Uterus (tissue), 3 donors: ENCODE measurements at regions not wholly inside any gene's neighbourhood (a gene's known extent, or its start where the extent isn't known, plus 50 kb on each side); places are given as distances from the start of the nearest gene placed in this dataset.

Experiments
- DNase-seq, 2 donors: peaks; one replicate each; pipeline ENCODE4 v3.0.0-alpha.2; 2019 to 2020
- H3K27ac ChIP-seq, 2 donors: fragments of 200-600 bp; sonication (generic); 1 replicate in 1 of 2; 2 replicates in 1 of 2; pipeline ENCODE4 v1.5.1; 2016 to 2018
- H3K27me3 ChIP-seq, 2 donors: fragments of 200-600 bp; sonication (generic); one replicate each; pipeline ENCODE4 v1.5.1; 2018 to 2019; ENCODE audit warnings: control low read depth in 1 of 2
- H3K36me3 ChIP-seq, 2 donors: fragments of 200-600 bp; sonication (generic); one replicate each; pipeline ENCODE4 v1.5.1; 2019; ENCODE audit warnings: control low read depth in 1 of 2
- H3K4me1 ChIP-seq, 2 donors: fragments of 200-600 bp; sonication (generic); one replicate each; pipeline ENCODE4 v1.5.1; 2018 to 2019; ENCODE audit warnings: control low read depth in 1 of 2
- H3K4me3 ChIP-seq, 2 donors: fragments of 200-600 bp; sonication (generic); 1 replicate in 1 of 2; 2 replicates in 1 of 2; pipeline ENCODE4 v1.5.1; 2018 to 2019; ENCODE audit warnings: mild to moderate bottlenecking in 1 of 2
- H3K9me3 ChIP-seq, 2 donors: fragments of 200-600 bp; sonication (generic); one replicate each; pipeline ENCODE4 v1.5.1; 2019; ENCODE audit warnings: control low read depth in 1 of 2
- POLR2A ChIP-seq, 2 donors: fragments of 450-650 bp; IDR thresholded peaks; one replicate each; pipeline ENCODE4 v1.6.1; 2016; ENCODE audit warnings: antibody characterized with exemption in 2 of 2, mild to moderate bottlenecking in 1 of 2, moderate library complexity in 1 of 2
- intact Hi-C: fragments of 100-400 bp; cut with DNase I; formaldehyde crosslinking; loops from one replicate; pipeline ENCODE4 v1.15.1; 2023; ENCODE audit warnings: low total_unique reads
- TF ChIP-seq, protein P1 (sequence below), 4 experiments: fragments of 200-600 bp in 2 of 4; fragments of 450-650 bp in 2 of 4; sonication (generic) in 2 of 4; IDR thresholded peaks; one replicate each; pipeline ENCODE4 v1.5.1; 2016 to 2019; ENCODE audit warnings: antibody characterized with exemption in 4 of 4, mild to moderate bottlenecking in 2 of 4, moderate library complexity in 1 of 4
- donor health status: DM: yes; HTN: yes; CAD: no.

DNA sequence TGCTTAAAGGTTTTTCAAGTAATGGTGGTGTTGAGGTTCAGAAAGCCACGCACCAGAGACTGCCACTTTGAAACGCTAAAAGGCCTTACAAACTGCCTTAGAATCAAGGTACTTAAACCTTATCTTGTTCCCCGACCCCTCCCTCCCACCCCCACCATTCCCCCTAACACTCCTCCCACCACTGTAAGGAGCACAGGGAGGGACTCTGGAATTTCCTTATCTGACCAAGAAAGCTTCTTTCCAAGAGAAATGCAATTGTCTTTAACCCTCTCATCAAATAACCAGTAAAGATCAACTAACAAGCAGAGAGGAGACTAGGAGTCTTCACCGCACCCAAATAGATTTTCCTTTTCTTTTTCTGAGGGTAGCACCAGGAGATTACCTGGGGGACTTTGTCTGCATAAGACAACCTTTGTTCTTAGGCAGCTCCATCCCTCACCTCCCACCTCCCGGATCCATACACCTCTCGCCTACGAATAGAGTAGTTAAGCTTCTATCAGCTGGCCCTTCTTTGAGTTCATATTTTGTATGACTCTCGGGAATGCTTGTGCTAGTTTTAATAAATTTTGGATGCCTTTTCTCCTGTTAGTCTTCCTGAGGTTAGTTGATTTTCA, 137.7 kb upstream of the ADGRL2 start:
- Histone ChIP-seq H3K36me3 (no peaks in the 10 kb centered on the region), H3K27me3 (no peaks in the 10 kb centered on the region), H3K4me1 (no peaks in the 10 kb centered on the region), H3K4me3 (no peak overlapping the region), H3K27ac (no peak overlapping the region), H3K9me3 (no peaks in the 10 kb centered on the region)
- TF ChIP-seq, protein P1, sequence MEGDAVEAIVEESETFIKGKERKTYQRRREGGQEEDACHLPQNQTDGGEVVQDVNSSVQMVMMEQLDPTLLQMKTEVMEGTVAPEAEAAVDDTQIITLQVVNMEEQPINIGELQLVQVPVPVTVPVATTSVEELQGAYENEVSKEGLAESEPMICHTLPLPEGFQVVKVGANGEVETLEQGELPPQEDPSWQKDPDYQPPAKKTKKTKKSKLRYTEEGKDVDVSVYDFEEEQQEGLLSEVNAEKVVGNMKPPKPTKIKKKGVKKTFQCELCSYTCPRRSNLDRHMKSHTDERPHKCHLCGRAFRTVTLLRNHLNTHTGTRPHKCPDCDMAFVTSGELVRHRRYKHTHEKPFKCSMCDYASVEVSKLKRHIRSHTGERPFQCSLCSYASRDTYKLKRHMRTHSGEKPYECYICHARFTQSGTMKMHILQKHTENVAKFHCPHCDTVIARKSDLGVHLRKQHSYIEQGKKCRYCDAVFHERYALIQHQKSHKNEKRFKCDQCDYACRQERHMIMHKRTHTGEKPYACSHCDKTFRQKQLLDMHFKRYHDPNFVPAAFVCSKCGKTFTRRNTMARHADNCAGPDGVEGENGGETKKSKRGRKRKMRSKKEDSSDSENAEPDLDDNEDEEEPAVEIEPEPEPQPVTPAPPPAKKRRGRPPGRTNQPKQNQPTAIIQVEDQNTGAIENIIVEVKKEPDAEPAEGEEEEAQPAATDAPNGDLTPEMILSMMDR (IDR thresholded peaks at IDR 0.05), result no peak
- no peak for TF ChIP-seq POLR2A (IDR thresholded peaks at IDR 0.05)
- intact Hi-C loops, result no loop called here
- DNase-seq, result no peak

DNA sequence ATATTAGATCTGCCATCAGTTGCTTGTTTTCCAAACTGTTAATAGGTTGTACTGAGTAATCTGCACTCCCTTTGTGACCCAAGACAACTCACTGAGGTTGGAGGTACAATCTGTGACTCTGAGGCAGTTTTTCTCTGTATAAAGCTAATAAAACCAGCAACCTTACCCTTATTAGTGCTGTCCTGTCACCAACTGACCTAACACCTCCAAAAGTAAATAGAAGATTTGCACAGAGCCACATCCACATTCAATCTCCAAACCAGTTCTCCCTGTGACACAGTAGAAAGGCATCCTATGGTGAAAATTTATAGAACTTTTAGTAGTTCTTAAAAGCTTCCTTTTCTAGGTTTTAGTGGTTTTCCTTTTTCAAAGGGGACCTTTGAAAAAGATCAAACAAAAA, 140.4 kb upstream of the ADGRL2 start:
- Histone ChIP-seq H3K27ac (no peak overlapping the region), H3K4me1 (no peaks in the 10 kb centered on the region), H3K4me3 (no peak overlapping the region)

DNA sequence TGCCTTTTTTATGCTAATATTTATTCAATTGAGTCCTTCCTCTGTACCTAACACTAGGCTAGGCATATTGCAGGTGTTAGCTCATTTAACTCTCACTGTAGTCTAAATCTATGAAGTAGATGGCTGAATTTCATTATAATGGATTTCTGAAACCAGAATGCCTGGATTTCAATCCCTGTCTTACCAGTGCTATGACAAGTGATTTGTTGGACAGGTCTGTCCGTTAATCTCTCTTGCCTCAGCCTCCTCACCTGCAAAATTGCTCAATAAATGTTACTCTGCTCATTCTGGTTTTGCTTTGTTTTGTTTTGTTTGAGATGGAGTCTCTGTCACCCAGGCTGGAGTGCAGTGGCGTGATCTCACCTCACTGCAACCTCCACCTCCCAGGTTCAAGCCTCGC, 146.1 kb upstream of the ADGRL2 start:
- TF ChIP-seq, protein P1 (IDR thresholded peaks at IDR 0.05), result no peak
- TF ChIP-seq POLR2A (IDR thresholded peaks at IDR 0.05), result no peak
- H3K27ac ChIP-seq, result no peak overlapping the region
- H3K9me3 ChIP-seq, result no peaks in the 10 kb centered on the region
- no peaks in the 10 kb centered on the region for H3K36me3 ChIP-seq
- intact Hi-C loops, result no loop called here
- no peak for DNase-seq
- H3K4me3 ChIP-seq, result no peak overlapping the region
- no peaks in the 10 kb centered on the region for H3K27me3 ChIP-seq
- H3K4me1 ChIP-seq, result no peaks in the 10 kb centered on the region

More for the DNA sequence above, 140.4 kb upstream of the ADGRL2 start:
- H3K27me3 ChIP-seq, result no peaks in the 10 kb centered on the region
- DNase-seq, result no peak
- TF ChIP-seq, protein P1 (IDR thresholded peaks at IDR 0.05), result no peak
- TF ChIP-seq POLR2A (IDR thresholded peaks at IDR 0.05), result no peak
- intact Hi-C loops, result no loop called here
- no peaks in the 10 kb centered on the region for H3K9me3 ChIP-seq
- H3K36me3 ChIP-seq, result no peaks in the 10 kb centered on the region

DNA sequence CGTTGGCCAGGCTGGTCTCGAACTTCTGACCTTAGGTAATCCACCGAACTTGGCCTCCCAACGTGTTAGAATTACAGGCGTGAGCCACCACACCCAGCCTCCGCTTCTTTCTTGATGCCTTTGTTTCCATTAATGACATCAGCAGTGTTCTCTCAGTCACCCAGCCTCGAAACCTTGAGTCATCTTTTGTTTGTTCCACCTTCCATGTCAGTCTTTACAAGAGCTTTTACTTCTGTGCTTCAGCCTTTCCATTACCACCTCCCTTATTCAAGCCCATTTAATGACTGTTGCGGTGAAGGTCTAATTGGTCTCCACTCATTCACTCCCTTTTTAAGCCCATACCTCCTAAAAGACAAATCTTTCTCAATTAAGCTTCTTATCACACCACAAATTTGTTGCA, 146.6 kb upstream of the ADGRL2 start:
- no peaks in the 10 kb centered on the region for H3K36me3 ChIP-seq
- TF ChIP-seq POLR2A (IDR thresholded peaks at IDR 0.05), result no peak
- TF ChIP-seq, protein P1 (IDR thresholded peaks at IDR 0.05), result no peak
- no peak for DNase-seq
- no peak overlapping the region for H3K4me3 ChIP-seq
- intact Hi-C loops, result no loop called here
- H3K27me3 ChIP-seq, result no peaks in the 10 kb centered on the region
- no peak overlapping the region for H3K27ac ChIP-seq
- H3K4me1 ChIP-seq, result no peaks in the 10 kb centered on the region
- no peaks in the 10 kb centered on the region for H3K9me3 ChIP-seq

DNA sequence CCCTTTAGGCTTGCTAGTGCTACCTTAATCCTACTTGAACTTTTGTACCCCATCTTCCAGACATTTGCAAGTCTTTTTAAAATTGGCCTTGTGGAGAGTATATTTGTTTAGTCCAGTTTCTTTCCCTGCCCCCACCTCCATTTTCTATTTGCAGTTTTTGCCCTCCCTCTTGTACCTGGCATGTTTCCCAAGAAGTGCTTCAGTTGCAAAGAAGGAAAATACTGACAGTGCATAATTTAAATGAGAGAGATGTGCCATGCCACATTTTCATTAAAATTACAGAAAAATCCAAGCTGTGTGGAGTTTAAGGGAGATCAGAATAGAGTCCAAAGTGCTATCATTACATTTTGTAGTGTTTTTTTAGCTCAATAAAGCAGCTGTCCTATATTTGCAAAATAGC, 150.0 kb upstream of the ADGRL2 start:
- H3K9me3 ChIP-seq, result no peaks in the 10 kb centered on the region
- no peaks in the 10 kb centered on the region for H3K36me3 ChIP-seq
- H3K4me3 ChIP-seq, result no peak overlapping the region
- H3K4me1 ChIP-seq, result no peaks in the 10 kb centered on the region
- intact Hi-C loops, result no loop called here
- TF ChIP-seq POLR2A (IDR thresholded peaks at IDR 0.05), result no peak
- TF ChIP-seq, protein P1 (IDR thresholded peaks at IDR 0.05), result no peak
- no peak overlapping the region for H3K27ac ChIP-seq
- DNase-seq, result no peak
- H3K27me3 ChIP-seq, result no peaks in the 10 kb centered on the region
